GM19238 (cell line): ENCODE measurements at regions not wholly inside any gene's neighbourhood (a gene's known extent, or its start where the extent isn't known, plus 50 kb on each side); places are given as distances from the start of the nearest gene placed in this dataset.
"Not testable (repeated sequence)": the region's sequence is repeated elsewhere in the genome, so short reads cannot be mapped to it uniquely, and the experiment has no call there.

ENCODE experiments used
- DNase-seq: peaks from one replicate; pipeline ENCODE4 v3.0.0; 2011; ENCODE audit warnings: low spot score; ENCODE audit not compliant: insufficient read length

DNA sequence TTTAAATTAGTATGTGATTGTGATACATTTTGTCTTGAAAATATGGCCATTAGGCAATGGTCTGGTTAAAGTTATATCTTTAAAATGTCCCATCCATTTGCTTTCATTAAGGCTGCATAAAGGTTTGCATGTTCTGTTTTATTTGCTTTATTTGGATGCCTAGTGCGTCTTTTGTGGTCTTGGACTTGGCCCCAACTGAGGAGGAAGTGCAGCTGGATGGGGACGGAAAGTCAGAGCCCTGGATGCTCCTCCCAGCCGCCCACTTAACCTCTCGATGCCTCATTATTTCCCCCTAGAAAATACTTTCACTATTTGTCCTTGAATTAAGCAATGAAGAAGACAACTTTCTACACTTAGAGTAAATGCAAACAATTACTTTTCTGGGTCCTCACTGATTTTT, 898.2 kb downstream of the MCTP2 start:
- DNase-seq = no peak

DNA sequence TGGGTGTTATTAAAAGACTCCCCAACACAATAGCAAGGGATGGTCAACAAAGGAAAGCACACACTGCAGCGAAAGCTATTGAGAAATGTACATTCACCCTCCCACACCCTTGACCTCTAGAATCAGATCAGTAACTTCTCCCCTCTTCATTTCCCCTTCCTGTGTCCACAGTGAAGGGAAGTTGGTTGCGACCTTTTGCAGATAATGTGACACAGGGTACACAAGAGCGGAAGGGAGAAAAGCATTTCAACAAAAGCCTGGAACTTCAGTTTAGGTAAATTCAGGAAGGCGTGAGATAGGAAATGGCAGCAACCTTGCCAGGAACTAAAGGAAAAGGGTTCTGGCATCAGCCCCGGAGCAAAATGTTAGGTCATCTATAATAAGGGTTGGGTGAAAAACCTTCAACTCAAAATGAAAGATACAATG, 899.8 kb downstream of the MCTP2 start:
- no peak for DNase-seq

DNA sequence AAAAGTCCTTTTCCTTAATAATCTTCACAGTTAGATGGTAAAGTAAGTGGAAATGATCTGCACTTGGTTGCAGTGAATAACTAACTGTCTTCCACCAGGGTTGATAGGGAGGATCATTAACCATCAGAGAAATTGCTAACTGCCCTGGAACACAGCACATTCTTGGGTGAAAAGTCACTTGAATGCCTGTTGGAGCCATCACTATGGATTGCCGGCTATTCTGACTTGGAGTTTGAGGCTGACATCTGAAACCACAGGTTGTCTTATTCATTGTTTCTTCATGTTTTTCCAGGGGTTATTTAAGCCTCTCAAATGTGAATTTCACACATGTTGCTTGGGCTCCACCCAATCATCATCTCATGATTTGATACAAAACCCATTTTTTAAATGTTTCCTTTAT, 901.4 kb downstream of the MCTP2 start:
- no peak for DNase-seq

DNA sequence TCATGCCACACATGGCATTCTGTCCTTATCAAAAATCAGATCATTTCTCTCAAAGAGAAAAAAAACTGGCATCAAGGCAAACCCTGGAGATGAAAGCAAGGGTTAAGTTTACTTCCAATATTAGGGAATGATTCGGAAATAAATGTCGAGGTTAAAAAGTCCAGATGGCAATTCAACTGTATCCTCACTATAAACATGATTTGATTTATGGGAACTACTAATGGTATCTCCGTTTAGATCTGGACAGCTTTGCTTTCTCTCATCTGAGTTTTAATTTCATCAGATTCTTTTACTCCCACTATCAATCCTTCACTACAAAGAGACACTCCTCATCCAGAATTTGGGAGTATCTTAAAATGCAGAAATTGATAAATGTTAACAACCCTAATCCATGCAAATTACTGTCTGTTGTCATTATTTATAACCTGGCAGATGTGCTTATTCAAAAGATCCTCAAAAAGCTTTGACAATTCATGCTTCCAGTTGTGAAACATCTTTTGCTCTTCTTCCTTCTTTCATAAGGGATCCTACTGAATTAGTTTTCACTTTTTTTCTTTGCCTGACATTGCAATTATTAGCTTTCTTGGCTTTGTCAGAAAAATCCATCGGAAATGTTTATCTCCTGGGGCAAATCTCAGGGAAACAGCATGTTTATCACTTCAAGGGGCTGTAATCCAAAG, 903.2 kb downstream of the MCTP2 start:
- DNase-seq = no peak

DNA sequence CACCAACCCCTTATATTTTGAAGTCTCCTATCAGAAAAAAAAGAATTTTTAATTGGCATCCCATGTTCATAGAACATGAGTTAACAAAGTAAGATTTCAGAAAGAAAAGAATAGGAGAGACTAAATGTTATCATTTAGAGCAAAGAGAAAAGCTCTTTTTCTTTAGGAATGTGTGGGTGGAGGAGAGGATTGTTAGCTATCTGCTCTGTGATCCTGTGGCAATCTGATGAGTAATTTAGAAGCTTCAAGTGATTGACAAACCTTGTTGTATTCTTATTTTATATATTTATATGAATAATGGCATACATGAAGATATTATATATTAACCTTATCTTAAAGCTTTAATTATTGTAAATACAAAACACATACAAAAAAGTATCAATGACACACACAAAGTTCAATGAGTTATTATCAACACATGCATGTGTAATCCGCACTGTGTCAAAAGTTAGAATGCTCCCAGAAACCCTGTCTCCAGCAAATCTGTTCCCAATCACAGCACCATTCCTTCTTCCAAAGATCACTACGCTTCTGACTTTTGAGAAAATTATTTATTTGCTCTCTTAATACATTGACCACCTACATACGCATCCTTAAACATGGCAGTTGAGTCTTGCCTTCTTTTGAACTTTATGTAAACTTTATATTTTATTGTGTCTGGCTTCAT, 907.4 kb downstream of the MCTP2 start:
- DNase-seq = no peak

DNA sequence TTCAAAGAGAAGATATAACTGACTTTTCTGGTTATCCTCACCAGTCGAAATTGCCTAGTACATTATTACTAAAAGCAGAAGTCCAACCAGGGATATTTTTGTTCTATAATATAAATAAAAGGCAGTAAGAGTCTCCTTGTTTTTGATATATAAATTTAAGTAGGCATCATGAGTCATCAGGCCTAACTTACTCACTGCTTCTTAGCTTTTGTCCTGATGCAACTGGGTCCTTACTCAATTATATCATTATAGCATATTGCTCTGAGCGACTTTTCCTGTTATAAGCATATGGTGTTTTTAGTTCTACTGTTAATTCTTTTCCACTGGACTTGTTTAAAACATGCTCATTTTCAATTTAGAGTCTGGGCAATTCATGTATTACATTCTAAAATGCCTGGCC, 910.1 kb downstream of the MCTP2 start:
- no peak for DNase-seq

DNA sequence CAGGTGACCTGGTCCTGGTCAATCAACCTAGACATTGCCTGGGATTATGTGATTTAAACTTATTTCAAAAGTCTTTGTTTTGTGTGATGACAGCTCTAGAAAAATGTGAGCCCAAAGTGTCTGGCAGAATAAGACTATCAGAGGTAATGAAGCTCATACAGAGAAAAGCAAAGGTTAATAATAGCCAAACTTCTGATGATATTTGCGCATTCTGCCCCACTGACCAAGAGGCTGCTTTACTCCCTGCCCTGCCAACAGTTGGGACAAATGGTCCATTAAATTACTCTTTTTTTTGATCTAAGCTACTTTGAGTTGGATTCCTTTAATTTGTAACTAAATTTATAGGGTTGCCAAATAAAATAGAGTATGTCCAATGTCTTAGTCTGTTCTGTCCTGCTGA, 911.2 kb downstream of the MCTP2 start:
- DNase-seq = no peak

DNA sequence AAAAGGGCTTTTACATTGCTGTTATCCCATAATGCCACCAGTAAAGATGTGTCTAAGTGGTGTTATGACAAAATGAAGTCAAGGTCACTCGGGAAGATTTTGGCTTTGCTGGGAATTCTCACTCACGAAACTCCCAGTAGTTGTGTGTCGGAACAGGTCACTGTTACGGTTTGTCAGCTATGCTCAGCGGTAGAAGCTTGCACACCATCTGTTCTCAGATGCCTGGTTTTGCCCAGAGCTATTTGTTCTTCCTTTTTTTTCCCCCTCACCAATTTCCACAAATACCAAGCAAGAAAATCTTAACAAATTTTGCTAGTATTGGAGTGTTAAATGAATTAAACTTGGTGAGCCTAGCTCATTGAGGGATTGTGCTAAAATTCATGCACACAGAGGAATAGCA, 915.1 kb downstream of the MCTP2 start:
- no peak for DNase-seq

DNA sequence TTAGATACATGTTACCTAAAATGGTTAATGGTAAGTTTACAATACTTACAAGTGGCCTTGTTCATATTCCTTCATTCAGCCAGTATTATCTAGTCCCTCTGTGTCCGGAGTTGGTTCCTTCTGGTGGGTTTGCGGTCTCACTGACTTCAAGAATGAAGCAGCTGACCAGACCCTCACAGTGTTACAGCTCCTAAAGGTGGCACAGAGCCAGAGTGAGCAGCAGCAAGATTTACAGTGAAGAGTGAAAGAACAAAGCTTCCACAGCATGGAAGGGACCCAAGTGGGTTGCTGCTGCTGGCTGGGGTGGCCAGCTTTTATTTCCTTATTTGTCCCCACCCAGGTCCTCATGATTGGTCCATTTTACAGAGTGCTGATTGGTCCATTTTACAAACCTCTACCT, 916.8 kb downstream of the MCTP2 start:
- DNase-seq = no peak

DNA sequence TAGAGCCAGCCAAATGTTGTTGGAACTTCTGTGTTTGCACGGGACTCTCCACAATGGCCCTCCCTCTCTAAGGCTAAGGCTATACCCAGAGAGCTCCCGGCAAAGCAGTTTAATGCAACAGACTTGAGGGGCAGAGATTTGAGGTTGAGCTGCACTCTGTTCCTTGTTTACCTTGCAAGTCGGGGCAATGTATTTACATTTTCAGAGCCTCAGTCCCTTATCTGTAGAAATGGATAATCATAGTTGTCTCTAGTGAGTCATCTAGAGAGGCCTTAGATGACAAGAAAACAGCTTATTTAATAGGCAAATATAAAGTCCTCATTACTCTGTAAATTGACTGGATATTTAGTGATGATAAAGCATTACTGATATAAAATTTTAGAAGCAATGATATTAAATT, 917.7 kb downstream of the MCTP2 start:
- DNase-seq = no peak

DNA sequence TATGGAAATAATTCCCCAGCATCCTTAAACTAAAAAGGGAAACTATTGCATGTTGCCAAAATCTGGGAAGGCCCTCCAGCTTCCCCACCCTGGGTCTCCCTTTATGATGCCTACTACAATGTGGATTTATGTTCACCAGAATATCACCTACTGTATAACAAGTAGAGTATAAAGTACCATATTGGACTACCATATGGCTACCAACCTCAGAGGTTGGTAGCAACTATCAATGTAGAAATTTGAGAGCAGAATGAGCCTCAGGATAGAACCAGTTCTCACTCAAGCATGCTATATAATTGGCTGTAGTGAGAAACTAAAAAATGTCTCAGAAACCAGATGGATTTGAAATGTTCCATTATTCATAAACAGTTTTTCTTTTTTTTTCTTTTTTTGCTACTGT, 918.4 kb downstream of the MCTP2 start:
- no peak for DNase-seq

DNA sequence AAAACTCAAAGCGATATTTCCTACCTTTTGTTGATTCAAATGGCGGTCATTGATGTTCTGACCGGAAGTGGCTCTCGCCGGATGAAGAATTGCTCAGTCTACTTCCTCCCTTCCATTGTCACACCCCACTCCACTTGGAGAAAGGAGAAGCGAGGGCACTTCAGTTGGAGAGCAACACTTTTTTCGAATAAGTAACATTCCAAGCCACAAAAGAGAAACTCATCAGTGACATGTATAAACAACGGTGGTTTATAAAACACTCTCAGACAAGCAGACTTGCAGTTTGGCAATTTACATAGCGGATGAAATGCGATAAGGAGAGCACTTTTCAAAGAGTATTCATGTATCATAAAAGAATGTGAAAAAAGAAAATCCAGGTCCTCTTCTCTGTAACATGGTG, 919.1 kb downstream of the MCTP2 start:
- DNase-seq = no peak

DNA sequence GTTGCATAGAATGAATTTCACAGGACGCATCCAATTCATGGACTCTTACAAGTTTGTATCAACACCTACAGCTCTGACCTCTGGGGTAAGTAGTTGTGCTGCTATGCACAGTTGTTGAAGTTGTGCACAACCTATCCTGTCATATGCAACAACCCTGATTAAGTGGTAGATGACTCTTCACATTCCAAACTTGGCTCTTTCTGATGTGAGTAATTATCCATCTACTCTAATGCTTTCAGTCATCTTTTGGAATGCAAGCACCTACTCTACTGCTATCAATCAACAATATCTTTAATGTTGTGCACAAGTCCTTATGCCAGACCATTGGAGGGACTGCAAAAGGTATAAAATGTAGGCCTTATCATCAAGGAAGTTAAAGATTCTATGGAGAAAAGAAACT, 921.4 kb downstream of the MCTP2 start:
- DNase-seq = no peak

DNA sequence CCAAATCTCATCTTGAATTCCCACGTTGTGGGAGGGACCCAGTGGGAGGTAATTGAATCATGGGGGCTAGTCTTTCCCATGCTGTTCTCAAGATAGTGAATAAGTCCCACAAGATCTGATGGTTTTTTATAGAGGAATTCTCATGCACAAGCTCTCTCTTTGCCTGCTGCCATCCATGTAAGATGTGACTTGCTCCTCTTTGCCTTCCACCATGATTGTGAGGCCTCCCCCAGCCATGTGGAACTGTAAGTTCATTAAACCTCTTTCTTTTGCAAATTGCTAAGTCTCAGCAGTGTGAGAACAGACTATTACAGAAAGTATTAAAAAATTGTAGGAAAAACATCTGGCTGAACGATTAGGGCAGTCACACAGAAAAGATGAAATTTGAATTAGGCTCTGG, 921.8 kb downstream of the MCTP2 start:
- not testable (repeated sequence) for DNase-seq

DNA sequence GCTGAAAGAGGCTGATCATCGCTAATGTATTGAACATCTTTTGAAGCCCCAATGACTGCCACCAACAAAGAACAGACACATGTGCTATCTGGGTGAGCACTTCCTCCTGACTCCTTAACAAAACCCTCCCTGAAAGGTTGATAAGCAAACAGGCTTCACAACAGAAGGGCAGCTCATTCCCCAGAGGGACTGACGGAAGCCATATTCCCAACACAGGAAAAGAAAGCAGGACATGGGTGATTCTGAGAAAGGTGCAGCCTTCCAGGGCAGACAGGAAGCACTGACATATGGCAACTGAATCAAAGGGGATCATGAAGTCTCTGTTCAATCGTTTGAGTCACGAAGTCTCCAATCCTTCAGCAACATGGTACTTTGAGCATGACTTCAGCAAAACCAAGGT, 929.0 kb downstream of the MCTP2 start:
- DNase-seq = no peak

DNA sequence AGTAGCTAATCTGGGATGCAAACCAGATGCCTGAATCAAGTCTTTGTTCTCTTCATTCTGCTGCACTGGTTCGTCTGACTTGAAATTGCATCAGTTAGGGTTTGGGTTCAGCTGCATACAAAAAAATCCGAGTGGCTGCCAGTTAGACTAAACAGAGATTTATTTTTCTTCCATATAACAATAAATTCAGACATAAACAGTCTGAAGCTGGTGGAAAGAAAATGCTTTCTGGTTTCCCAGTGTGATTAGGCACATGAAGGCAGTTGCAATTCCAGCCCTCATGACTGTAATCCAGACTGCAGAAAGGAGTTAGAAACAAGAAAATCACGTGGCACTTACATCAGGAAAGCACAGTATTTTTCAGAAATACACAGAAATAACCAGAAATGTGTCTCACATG, 930.7 kb downstream of the MCTP2 start:
- no peak for DNase-seq

DNA sequence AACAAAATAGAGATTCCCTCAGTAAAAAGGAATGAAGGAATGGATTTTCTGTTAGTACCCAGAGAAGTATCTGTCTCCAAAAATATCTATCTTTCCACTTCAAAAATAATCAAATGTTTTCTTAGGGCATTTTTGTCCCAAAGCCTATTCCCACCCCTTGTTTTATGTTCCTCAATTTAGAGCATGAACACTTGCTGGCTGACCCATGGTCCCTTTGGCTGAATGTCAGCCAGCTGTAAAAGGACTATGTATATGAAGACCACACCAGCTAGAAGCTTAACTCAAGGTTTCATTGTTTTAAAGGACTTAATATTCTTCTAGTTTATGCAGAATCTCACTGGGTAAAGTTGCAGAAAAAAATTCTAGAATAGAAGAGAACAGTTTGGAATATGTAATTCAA, 931.2 kb downstream of the MCTP2 start:
- DNase-seq = no peak

DNA sequence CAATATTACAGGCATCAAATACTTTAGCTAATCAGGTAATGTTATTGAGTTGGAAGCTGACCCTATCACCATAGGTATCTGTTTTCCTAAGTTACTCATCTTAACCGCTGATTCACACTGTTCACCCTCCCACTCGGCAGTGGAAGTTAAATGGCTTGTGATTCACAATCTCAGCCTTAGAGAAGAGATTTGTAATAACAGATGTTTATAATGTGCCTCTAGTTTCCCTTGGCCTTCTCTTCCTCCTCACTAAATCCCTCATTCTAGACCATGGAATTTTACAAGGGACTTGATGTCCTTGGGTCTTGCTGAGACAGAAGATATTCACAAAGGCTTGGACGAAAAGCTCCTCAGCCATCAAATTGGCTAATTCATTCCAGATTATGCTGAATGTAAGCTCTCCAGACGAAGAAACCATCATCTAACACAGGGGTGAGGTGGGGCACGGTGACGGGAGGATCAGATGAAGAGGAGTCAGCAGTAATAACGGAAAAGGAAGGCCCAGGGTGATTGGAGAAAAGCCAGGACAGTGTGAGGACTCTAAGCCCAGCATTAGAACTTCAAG, 931.7 kb downstream of the MCTP2 start:
- no peak for DNase-seq

DNA sequence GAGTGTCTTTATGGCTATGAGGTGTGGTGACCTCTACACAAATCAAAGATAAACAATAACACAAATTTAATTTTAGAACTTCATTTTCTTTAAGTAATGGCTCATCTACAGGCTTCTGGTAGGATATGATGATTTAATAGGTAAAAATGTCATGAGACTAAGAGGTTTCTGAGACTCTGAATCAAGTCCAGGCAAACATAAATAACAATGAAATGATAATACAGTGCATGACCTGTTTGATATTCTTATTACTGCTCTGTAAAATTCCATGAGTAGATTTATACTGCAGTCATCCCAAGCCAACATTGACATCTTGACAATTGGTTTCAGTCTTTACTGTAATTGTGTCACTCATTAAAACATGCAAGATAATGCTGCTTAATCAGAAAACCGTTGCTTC, 936.8 kb downstream of the MCTP2 start:
- no peak for DNase-seq

DNA sequence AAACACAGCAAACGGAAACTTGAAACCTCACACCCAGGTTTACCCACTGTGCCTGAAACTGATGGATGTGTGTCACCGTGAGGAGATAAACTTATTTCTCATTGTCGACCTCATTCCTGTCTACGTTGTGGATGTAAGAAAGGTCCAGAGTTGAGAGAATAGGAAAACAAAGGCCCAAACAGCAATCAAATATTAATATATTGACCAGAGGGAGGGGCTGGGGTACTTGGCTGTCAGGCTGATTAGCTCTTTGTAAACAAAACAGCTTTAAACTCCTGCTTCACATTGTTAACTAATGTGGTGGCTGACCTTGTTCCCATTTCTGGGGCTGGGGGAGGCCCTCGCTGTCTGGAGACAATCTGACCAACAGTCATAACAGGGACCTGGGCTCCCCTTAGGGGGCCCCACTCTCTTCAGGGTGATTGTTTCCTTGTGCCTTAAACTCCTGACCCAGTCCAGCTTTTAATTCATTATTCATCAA, 937.6 kb downstream of the MCTP2 start:
- DNase-seq = no peak

DNA sequence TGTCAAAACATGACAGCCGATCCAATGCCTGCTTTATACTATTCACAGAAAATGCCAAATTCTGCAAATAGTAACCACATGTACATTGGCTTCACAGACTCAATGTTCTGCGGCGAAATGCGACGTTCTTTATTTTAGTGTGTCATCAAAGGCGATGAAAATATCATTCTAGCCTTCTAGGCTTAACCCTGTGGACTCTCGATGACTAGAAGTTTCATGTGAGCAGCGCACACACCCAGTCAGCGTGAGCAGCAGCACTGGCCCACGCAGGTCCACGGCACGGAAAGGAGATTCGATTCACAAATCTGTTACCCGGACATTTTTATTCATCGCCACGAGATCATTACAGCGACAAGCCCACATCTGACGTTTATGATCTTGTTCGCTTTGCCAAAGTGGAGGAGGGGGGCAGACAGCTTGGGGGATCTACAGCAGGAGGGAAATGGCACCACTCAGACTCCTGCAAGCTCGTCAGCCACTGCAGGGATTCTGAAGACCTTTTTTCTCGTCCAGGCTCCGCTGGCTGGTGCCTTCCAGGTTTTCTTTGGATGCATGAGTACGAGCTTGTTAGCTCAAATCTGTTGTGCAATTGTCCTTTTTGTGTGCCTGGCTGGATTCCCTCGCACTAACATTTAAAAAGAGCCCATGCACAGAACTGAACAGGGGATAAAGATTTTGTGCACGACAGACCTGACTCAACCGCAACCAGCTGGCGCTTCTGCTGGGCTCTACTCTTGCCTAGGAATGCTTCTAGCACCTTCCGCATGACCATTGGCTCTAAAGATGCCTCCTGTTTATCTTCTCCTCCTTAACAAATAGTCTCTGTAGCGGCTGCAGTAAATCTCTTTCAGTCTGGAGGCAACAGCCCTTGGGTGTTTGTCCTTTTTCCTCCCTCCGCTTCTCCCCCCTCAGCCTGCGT, 938.4 kb downstream of the MCTP2 start:
- no peak for DNase-seq
